NCI-H446 treated with DMSO at 0.1 percent for 48 hours (cell line): ENCODE measurements at regions not wholly inside any gene's neighbourhood (a gene's known extent, or its start where the extent isn't known, plus 50 kb on each side); places are given as distances from the start of the nearest gene placed in this dataset.

Experiments used
- DNase-seq: peaks from one replicate; lab custom pipeline; 2025; lab: John Stamatoyannopoulos, UW

DNA sequence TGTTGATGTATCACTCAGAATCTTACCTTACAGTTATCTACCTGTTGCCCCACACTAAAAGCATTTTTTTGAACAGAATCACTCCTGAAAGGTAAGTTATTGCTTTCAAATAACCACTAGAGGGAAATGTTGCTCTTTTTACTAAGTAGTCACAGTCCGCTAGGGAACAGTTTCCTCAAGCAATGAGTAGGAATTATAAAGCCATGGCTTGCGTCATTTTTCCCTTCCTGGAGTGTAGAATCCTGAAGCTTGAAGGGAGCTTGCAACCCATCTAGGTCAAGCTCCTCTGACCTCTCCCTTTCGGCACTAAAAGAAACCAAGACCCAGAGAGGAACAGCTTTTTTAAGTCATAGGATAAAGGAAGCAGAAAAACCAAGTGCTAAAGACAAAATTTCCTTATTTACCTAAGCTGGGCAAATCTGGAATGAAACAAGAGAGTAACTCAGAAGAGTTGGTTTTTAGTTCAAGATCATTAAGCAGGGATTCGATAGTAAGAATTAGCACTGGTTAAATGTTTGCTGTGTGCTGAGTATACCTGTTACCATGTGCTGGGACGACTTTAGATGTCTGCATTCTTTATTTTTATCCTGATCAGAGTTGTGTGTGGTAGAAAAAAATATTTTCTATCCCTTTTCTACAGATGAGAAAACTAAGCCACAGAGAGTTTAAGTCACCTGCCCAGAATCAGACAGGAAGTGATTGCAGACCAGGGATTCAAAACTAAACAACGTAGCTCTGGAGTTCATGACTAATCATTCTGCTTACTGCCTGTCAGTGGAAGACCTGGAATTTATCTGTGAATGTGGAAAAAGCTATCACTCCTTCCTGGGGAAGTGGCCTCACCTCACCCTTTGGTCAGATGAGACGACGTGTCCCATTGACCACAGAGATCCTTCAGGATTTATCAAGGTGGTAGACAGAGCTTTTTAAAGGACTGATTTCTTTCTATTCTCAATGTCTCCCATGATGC is 631.5 kb downstream of the RAB28 start:
- DNase-seq = peak; percentile 23

DNA sequence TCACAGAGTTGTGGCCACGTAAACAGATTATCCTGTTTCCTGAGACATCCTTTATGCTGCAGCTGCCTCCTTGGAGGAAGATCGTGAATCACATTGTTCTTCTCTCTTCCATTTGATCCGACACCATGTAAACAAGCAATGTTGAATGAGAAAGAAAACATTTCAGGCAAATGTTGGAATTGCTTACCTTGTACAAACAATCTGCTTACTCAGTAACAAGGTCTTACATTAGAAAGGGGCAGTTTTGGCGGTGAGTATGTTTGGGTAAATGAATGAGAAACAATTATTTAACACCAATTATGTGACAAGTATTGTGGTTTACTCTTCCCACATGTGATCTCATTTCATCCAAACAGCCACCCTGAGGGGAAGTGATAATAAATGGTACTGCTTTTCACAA is 637.8 kb downstream of the RAB28 start:
- DNase-seq = no peak

DNA sequence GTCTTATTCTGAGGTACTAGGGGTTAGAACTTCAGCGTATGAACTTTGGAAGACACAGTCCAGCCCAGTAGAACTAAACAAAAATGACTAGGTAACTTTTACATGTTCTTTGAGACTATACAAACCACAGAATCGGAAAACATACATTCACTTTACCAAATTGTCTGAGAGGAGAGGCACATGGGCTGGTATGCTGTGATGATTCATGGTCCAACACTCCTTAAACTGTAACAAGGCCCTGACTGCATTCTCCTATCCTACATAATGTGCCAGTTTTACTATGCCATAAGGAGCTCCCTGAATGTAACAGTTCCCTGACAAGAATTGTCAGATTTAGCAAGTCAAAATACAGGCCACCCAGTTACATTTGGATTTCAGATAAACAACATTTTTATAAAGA is 640.0 kb downstream of the RAB28 start:
- DNase-seq = no peak

DNA sequence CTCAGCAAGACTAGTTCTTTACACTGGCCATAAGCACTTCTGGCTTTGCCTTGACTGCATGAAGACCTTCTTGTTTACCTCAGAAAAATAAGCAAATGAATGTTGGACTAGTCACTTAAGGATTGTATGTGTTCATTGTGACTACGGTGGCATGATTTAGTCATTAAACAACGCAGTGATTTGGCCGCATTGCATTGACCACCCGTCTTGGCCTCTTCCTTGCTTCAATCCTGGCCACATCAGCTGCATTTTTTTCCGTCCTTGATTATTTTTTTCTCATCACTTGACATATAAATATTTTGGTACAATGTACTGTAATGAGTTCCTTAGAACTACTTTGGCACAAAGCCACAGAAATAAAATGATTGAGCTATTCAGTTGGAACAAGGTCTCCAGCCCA is 656.2 kb downstream of the RAB28 start:
- DNase-seq = no peak

DNA sequence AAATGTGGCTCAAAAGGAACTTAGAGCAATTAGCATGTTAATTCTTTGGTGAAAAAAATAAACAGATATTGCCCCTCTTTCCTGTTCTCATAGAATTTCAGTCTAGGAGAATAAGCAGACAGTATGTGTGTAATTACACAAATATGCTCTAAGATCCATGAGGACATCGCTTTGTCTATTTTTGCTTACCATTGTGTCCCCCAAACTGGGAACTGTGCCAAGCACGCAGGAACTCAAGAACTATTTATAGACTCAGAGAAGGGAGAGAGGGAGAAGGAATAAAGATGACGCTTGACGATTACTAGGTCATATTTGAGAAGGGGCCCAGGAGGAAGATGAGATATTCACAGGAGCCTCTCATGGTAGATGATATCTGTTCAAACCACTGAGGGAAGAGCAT is 692.6 kb downstream of the RAB28 start:
- DNase-seq = no peak

DNA sequence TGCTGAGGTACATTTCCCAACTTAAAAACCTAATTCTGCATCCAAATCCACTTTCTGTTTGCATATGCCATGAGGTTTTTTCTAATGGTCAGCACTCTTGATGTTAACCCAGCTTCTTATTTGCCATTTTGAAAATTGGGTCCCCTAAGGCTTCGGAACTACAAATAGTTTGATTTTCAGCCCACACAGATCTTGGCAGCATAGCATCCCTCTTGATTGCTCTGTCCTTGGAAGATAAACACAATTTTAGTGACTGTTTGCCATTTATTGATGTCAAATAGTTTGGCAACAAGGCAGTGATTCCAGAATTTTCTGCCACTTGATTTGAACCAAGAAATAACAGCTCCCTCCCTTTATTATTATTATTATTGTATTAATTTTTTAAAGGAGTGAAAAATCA is 696.9 kb downstream of the RAB28 start:
- DNase-seq = no peak

DNA sequence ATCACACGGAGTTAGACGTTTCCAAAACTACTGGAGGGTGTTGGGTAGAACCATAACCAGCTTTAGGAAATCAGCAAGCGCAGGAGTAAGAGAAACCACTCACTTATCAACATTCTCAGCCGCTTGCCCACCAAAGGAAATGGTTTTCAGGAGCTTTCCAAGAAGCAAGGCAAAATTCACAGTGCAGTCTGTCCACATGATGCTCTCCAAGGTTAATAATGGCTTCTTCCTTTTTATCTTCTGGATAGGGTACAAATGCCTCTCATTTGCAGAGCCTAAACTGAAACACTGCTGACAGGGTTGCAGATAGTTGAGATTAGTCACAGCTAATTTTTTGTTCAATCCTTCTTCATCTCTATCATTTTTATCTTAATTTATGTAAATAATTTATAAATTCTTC is 705.4 kb downstream of the RAB28 start:
- DNase-seq = no peak

DNA sequence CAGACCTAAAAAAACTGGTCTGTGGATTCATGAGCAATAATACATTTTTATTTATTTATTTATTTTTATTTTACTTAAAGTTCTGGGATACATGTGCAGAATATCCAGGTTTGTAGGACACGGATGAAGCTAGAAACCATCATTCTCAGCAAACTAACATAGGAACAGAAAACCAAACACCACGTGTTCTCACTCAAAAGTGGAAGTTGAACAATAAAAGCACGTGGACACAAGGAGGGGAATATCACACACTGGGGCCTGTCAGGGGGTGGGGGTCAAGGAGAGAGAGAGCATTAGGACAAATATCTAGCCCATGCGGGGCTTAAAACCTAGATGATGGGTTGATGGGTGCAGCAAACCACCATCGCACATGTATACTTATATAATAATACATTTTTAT is 705.9 kb downstream of the RAB28 start:
- no peak for DNase-seq

DNA sequence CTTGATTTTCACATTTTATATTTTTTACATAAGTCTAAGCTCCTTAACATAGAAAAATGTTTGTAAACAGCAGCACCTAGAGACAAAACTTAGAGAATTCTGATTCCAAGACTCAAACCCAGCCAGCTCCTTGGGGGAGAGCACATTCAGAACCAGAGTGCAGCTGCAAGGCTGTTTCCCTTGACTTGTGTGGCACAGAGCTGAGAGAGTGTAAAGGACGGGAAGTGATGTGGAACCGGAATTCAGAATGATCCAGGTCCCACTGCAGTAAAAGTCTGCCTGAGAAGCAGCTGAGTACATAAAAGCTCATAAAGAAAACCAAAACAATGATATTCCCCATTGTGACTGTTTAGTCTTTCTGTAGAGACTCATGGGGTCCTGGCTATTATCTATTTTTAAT is 713.8 kb downstream of the RAB28 start:
- no peak for DNase-seq

DNA sequence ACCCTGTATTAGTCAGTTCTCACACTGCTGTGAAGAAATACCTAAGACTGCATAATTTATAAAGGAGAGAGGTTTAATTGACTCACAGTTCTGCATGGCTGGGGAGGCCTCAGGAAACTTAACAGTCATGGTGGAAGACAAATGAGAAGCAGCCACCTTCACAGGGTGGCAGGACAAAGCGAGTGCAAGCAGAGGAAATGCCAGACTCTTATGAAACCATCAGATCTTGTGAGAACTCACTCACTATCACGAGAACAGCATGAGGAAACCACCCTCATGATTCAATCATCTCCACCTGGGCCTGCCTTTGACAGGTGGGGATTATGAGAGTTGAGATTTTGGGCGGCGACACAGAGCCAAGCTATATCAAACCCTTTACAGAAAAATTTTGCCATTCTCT is 722.4 kb downstream of the RAB28 start:
- no peak for DNase-seq

DNA sequence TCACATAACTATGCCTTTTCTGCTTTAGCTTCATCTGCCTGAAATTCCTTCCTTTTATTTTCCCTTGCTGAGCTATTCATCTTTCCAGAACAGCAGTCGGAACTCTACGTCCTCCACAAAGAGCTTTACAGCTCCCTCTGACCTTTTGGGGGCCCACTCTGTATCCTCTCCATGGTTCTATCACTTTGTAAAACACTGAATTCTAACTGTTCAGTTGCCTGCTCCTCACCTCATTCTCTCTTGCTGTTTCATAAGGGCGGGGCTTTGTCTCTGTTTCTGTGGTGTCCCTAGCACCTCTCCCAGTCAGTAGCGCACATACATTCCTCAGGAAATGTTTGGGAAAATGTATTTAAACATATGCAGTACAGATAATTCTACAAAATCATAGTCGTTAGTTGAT is 737.0 kb downstream of the RAB28 start:
- DNase-seq = no peak

DNA sequence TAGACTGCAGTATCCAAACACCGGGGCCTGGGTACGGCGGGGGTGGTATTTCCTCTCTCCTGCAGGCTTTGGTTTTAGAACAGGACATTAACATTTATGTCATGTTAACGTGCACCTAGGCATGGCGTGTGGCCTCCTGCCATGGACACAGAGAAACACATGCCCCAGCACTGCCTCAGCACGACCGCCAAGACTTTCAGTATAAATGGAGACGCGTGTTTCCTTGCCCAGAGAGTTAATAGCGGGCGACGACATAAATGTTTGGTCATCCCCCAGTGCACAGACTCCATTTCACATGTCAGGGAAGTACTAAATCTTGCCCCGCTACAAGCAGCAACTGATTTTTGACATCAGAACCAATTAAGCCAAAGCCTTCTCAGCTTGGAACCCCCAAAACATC is 737.9 kb downstream of the RAB28 start:
- DNase-seq = no peak

DNA sequence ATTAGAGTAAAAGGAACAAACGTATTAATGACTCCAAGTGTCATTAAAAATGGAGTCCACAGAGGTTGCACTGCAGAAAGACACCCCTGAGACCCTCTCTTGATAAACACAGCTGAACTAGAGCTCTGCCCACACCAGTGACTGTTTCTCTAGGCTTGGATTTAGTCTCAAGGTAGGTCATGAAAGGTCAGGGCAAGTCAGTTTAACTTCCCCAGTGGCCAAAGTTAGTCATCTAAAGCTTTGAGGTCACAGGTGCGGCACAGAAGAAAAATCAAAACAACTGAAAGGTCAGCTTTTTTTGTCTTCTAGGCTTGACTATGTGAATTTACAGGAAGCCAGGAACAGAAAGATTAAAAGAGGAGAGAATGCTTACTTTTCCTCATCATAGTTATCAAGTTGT is 749.6 kb downstream of the RAB28 start:
- DNase-seq = no peak

DNA sequence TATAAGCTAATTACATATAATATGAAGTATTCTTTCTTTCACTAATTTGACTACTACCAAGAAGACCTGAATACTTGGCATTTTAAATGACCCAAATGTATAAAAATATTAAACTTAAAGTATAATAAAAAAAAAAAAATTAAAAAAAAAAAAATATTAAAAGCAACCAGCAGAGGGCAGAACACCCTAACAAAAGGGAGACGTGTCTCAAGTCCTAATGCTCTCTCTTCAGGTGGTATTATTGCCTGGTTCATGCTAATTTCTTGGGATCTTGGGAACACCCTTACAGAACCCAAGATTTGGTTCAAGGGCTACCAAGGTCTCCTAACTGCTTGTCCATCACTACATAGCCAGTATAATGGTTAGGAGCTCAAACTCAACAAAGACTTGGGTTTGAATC is 754.8 kb downstream of the RAB28 start:
- DNase-seq = no peak

DNA sequence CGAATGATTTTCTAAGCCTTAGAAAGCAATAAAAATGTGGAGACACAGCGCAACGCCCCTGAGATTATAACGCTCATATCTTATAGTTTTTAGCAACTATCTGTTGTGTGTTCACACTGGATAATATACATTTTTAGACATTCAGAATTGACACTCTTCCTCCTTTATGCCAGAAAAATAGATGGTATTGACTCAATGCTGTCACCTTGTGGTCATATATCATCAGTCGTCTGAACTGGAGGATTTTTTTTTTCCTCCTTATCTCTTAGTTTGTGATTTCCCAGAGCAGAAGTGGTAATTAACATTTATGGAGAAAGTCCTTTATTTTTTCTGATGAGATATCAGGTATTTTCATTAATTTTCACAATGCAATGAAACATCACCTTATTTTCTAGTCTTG is 759.6 kb downstream of the RAB28 start:
- DNase-seq = no peak

DNA sequence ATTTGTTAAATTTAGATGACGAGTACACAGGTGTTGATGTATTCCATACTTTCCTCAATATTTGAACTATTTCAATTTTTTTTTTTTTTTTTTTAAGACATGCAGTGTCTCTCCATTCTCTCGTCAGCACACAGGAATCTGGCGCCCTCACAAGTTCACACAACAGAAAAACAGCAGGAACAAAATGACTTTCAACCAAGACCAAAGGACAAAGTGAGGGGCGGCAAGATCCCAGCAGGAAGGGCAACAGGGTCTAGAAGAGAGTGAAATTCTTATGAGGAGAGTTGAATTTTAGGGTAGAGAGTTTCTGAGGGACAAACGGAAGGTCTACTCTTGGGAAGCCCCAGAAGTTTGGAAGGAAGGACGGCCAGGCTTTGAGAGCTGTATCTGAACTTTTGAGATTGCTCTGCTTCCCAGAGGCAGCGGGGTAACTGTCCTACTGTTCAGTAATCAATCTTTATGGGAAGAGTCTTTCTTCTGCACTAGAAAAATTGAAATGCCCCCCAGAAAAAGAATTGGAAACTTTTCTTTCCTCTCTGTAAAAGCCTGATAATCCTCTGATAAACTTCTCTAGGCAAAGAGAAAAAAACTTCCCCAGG is 760.2 kb downstream of the RAB28 start:
- no peak for DNase-seq

DNA sequence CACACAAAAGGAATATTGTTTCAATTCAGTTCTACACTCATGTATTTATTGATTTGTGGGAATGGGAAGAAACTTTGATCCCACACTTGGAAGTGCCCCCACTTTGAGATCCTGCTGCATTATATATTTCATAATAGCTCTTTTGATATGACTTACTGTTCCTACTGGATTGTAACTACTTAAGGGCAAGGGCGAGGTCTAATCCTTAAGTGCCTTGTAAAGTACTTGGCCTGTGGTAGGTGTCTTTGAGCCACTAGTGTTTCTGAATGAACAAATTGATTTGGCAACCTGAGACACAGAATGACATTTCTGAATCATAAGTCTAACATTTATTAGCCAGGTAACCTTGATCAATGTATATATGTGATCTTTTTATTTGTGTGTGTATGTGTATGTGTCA is 767.2 kb downstream of the RAB28 start:
- DNase-seq = no peak

DNA sequence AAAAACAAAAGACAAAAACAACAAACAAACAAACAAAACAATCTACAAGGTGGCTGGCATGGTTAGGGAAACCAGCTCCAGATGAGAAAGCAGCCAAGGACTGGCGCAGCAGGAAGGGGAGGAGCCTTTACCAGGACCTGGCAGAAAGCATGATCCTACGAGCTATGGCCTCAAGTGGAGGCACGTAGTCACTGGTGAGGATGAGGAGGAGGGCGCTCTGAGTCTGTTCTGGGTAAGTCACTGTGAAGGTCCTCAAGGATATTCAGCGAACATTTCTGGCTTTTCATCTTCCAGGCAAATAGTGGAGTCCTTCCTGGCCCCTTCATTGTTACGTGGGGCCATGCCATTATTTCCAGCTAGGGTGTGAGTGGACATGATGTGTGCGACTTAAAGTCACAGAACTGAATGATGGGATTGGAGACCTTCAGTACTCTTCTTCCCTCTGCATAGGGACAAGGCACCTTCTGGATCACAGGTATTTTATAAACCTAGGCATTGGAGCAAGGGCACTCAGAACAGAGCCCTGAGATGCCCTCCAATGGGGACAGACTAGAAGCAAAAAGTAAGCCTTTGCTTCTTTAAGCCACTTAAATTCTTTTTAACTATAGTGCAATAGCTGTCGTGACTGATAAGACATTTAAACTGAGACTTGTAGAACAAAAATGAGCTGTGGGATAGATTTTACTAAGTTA is 771.3 kb downstream of the RAB28 start:
- DNase-seq = no peak

DNA sequence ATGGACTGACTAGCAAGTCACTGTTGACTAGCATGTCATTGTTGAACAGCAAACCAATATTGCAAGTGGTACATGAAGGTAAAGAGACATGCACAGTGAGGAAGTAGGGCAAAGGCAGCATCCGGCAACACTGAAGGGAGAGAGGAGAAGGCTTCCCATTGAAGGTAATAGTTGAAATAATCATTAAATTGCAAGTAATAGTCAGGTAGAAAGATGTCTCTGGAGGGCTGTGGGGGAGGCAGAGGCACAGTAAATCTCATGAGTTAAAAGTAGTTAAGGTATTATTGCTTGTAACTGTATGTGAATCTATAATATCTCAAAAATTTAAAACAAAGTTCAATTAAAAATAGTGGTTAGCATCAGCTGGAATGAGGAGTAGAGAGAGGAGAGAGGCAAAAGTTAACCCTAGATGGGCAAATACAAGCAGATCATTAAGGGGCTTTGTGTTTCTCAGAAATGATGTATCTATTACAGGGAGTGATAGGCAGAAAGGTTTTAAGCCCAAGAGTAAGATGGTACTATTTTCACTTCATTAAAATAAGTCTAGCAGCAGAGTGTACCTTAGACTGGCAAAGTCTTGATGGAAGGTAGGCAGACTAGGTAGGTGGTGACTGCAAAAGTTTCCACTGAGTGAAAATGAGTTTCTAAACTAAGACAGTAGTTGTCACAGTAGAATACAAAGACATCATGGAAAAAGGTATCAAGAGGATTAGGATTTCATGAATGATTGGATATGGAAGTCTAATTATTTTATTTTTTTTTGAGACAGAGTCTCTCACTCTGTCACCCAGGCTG is 776.6 kb downstream of the RAB28 start:
- no peak for DNase-seq

DNA sequence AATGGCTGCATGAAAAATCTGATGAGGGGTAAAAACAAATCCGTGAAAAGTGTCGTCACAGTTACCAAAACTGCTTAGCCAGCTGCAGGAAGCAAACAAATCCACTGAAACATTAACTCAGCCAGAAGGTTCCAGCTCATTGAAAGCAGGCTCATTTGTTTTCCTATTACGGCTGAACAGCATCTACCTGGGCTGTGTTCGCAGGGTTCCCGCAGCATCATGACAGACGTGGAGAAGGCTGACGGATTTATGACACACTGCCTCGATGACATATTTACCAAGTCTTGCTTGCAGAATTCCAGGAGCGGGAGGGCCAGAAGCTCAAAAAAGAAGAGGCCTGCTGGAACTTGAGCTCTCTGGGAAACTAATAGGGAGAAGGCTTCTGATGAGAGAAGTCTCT is 781.1 kb downstream of the RAB28 start:
- no peak for DNase-seq

DNA sequence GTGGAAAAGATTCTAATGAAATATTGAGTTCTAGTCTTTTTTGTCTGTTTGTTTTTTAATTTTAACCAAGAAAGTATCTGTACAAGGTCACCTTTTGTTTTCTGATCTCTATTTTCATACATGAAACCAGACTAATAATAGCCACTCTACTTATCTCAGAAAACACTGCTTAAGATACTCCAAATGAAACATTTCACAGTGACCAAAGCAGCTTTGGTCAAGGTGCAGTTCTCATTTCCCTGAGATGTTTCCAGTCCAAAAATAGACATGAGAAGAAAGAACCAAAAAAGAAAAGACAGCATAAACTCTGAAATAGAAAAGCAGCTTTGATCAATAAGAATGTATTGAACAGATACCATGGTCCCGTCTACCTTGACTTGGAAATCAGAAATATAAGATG is 782.8 kb downstream of the RAB28 start:
- no peak for DNase-seq

DNA sequence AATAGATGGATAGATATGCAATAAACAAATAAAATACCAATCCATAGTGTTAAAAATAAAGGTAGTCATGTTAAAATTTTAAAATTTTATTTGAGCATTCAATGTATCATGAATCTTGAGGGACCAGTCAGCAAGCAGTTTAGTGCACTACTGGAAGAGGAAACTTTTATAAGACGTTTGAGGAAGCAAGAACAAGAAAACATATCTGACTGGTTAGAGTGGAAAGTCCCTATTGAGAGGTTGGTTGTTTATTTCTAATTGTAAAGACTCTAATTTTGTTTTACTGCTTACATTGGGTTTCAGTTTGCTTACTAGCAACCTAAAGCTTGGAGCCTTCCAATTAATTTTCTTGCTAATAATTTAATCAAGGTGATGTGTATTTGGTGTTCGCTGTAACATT is 786.2 kb downstream of the RAB28 start:
- no peak for DNase-seq
